Loucy (cell line): ENCODE measurements at regions not wholly inside any gene's neighbourhood (a gene's known extent, or its start where the extent isn't known, plus 50 kb on each side); places are given as distances from the start of the nearest gene placed in this dataset.

Experiments used
- CTCF ChIP-seq: fragments of 200-600 bp; sonication (generic); conservative IDR thresholded peaks from 2 replicates; pipeline ENCODE4 v1.5.1; 2014; ENCODE audit warnings: mild to moderate bottlenecking, antibody characterized with exemption, low read length
- EZH2phosphoT487 ChIP-seq: fragments of 200-600 bp; IDR thresholded peaks from 2 replicates; pipeline ENCODE4 v1.6.1; 2018; ENCODE audit warnings: antibody characterized with exemption, mild to moderate bottlenecking, moderate library complexity, borderline replicate concordance

GRCh38 chr20:12535316-12535715, 473.5 kb upstream of the SPTLC3 start:
- TF ChIP-seq CTCF (no peak), EZH2phosphoT487 (no peak)
